ENCODE measurements at regions not wholly inside any gene's neighbourhood (a gene's known extent, or its start where the extent isn't known, plus 50 kb on each side); places are given as distances from the start of the nearest gene placed in this dataset.

- Mint-ChIP-seq H3K27ac (peak overlapping the region in 3 of 10 donors; percentile 65 to 83 (median 68)), H3K36me3 (no peaks in the 10 kb centered on the region), H3K27me3 (no peaks in the 10 kb centered on the region), H3K9me3 (no peaks in the 10 kb centered on the region), H3K4me1 (peaks cover 0 to 2% (median 0%) of the 10 kb centered on the region in 4 donors), H3K4me3 (no peak overlapping the region)
- ATAC-seq (no peak), DNase-seq (no peak)
- POLR2A ChIA-PET: no interaction called here
These were observed 75.5 kb downstream of the ASB1 start for GRCh38 chr2:238502088-238502810.

GRCh38 chr2:238502956-238503791 is 76.4 kb downstream of the ASB1 start:
- ATAC-seq (no peak), DNase-seq (no peak)
- peak overlapping the region in 1 of 10 donors; percentile 35 for H3K27ac Mint-ChIP-seq
- H3K4me3 Mint-ChIP-seq: no peak overlapping the region
- no peaks in the 10 kb centered on the region for H3K36me3 Mint-ChIP-seq
- H3K27me3 Mint-ChIP-seq: no peaks in the 10 kb centered on the region
- no peaks in the 10 kb centered on the region for H3K4me1 Mint-ChIP-seq
- H3K9me3 Mint-ChIP-seq: no peaks in the 10 kb centered on the region
- POLR2A ChIA-PET: no interaction called here

GRCh38 chr2:238504181-238504931 is 77.6 kb downstream of the ASB1 start:
- H3K27ac Mint-ChIP-seq: no peak overlapping the region
- ATAC-seq (no peak), DNase-seq (no peak)
- no peaks in the 10 kb centered on the region for H3K4me1 Mint-ChIP-seq
- H3K27me3 Mint-ChIP-seq: no peaks in the 10 kb centered on the region
- no peak overlapping the region for H3K4me3 Mint-ChIP-seq
- POLR2A ChIA-PET: no interaction called here
- H3K9me3 Mint-ChIP-seq: no peaks in the 10 kb centered on the region
- no peaks in the 10 kb centered on the region for H3K36me3 Mint-ChIP-seq

GRCh38 chr2:238505119-238505891 is 78.6 kb downstream of the ASB1 start:
- Mint-ChIP-seq H3K4me1 (no peaks in the 10 kb centered on the region), H3K4me3 (peak overlapping the region in 1 of 10 donors; percentile 34), H3K9me3 (no peaks in the 10 kb centered on the region), H3K36me3 (no peaks in the 10 kb centered on the region), H3K27ac (peak overlapping the region in 2 of 10 donors; percentile 23 to 75), H3K27me3 (no peaks in the 10 kb centered on the region)
- no peak for DNase-seq
- POLR2A ChIA-PET: no interaction called here
- no peak for ATAC-seq

- POLR2A ChIA-PET: no interaction called here
- H3K9me3 Mint-ChIP-seq: no peaks in the 10 kb centered on the region
- H3K4me3 Mint-ChIP-seq: no peak overlapping the region
- ATAC-seq (no peak), DNase-seq (no peak)
- H3K27ac Mint-ChIP-seq: peak overlapping the region in 2 of 10 donors; percentile 23 to 75
- no peaks in the 10 kb centered on the region for H3K36me3 Mint-ChIP-seq
- H3K4me1 Mint-ChIP-seq: no peaks in the 10 kb centered on the region
- H3K27me3 Mint-ChIP-seq: no peaks in the 10 kb centered on the region
These were observed 79.2 kb downstream of the ASB1 start for GRCh38 chr2:238505892-238506280.

- H3K27ac Mint-ChIP-seq: no peak overlapping the region
- no peak for DNase-seq
- H3K4me1 Mint-ChIP-seq: no peaks in the 10 kb centered on the region
These were observed 79.8 kb downstream of the ASB1 start for GRCh38 chr2:238506371-238507068.

GRCh38 chr2:238507836-238508235 is 81.1 kb downstream of the ASB1 start:
- Mint-ChIP-seq H3K4me3 (no peak overlapping the region), H3K36me3 (no peaks in the 10 kb centered on the region), H3K4me1 (no peaks in the 10 kb centered on the region), H3K27ac (peak overlapping the region in 1 of 10 donors; percentile 5), H3K9me3 (no peaks in the 10 kb centered on the region), H3K27me3 (no peaks in the 10 kb centered on the region)
- POLR2A ChIA-PET: no interaction called here
- no peak for DNase-seq
- ATAC-seq: no peak

More at GRCh38 chr2:238506371-238507068, 79.8 kb downstream of the ASB1 start:
- Mint-ChIP-seq H3K9me3 (no peaks in the 10 kb centered on the region), H3K27me3 (no peaks in the 10 kb centered on the region), H3K4me3 (no peak overlapping the region), H3K36me3 (no peaks in the 10 kb centered on the region)
- POLR2A ChIA-PET: no interaction called here
- no peak for ATAC-seq

GRCh38 chr2:238509151-238509835 is 82.6 kb downstream of the ASB1 start:
- Mint-ChIP-seq H3K36me3 (no peaks in the 10 kb centered on the region), H3K4me1 (no peaks in the 10 kb centered on the region), H3K27ac (no peak overlapping the region), H3K27me3 (no peaks in the 10 kb centered on the region), H3K4me3 (no peak overlapping the region), H3K9me3 (no peaks in the 10 kb centered on the region)
- POLR2A ChIA-PET: no interaction called here
- no peak for DNase-seq
- no peak for ATAC-seq

- H3K27me3 Mint-ChIP-seq: no peaks in the 10 kb centered on the region
- DNase-seq: no peak
- peaks cover 0 to 2% (median 0%) of the 10 kb centered on the region in 9 donors for H3K9me3 Mint-ChIP-seq
- H3K36me3 Mint-ChIP-seq: no peaks in the 10 kb centered on the region
- H3K4me1 Mint-ChIP-seq: no peaks in the 10 kb centered on the region
- no peak overlapping the region for H3K4me3 Mint-ChIP-seq
- POLR2A ChIA-PET: no interaction called here
- no peak overlapping the region for H3K27ac Mint-ChIP-seq
- ATAC-seq: no peak
These were observed 83.2 kb downstream of the ASB1 start for GRCh38 chr2:238509903-238510302.

- peak in 1 of 10 donors; percentile 58 for DNase-seq
- no peaks in the 10 kb centered on the region for H3K27me3 Mint-ChIP-seq
- POLR2A ChIA-PET: no interaction called here
- ATAC-seq: no peak
- H3K4me3 Mint-ChIP-seq: no peak overlapping the region
- H3K9me3 Mint-ChIP-seq: peaks cover 0 to 13% (median 7%) of the 10 kb centered on the region in 9 donors
- H3K36me3 Mint-ChIP-seq: peaks cover 0 to 8% (median 0%) of the 10 kb centered on the region in 3 donors
- H3K4me1 Mint-ChIP-seq: no peaks in the 10 kb centered on the region
- H3K27ac Mint-ChIP-seq: peak overlapping the region in 1 of 10 donors; percentile 11
These were observed 84.3 kb downstream of the ASB1 start for GRCh38 chr2:238510911-238511613.

GRCh38 chr2:238511614-238511950 is 84.9 kb downstream of the ASB1 start:
- POLR2A ChIA-PET: no interaction called here
- DNase-seq (no peak), ATAC-seq (no peak)
- Mint-ChIP-seq H3K9me3 (peaks cover 0 to 19% (median 12%) of the 10 kb centered on the region in 9 donors), H3K4me3 (no peak overlapping the region), H3K27me3 (no peaks in the 10 kb centered on the region), H3K27ac (peak overlapping the region in 3 of 10 donors; percentile 11 to 60 (median 34)), H3K36me3 (peaks cover 0 to 11% (median 1%) of the 10 kb centered on the region in 3 donors), H3K4me1 (peaks cover 0 to 2% (median 0%) of the 10 kb centered on the region in 4 donors)

All from naive thymus-derived CD8-positive, alpha-beta T cell (primary cell).